ENCODE measurements at regions not wholly inside any gene's neighbourhood (a gene's known extent, or its start where the extent isn't known, plus 50 kb on each side); places are given as distances from the start of the nearest gene placed in this dataset.

GRCh38 chr1:218817691-218818465 lies 355.8 kb upstream of the LYPLAL1 start:
- intact Hi-C loops (cut with DNase I): no loop called here
- DNase-seq (no peak), ATAC-seq (no peak)
- no peaks in the 10 kb centered on the region for H3K4me1 ChIP-seq
- H3K27ac ChIP-seq: no peak overlapping the region
- no peak overlapping the region for H3K4me3 ChIP-seq
- no peaks in the 10 kb centered on the region for H3K36me3 ChIP-seq
- no peak for TF ChIP-seq CTCF (IDR thresholded peaks at IDR 0.05)
- H3K9me3 ChIP-seq: no peaks in the 10 kb centered on the region
- H3K27me3 ChIP-seq (ENCODE audit: low read depth): no peaks in the 10 kb centered on the region

- TF ChIP-seq CTCF (IDR thresholded peaks at IDR 0.05): no peak
- no peak for DNase-seq
- Histone ChIP-seq H3K27me3 (ENCODE audit: low read depth) (no peaks in the 10 kb centered on the region), H3K4me3 (no peak overlapping the region), H3K36me3 (no peaks in the 10 kb centered on the region), H3K27ac (no peak overlapping the region), H3K9me3 (no peaks in the 10 kb centered on the region), H3K4me1 (no peaks in the 10 kb centered on the region)
- intact Hi-C loops (cut with DNase I): no loop called here
- no peak for ATAC-seq
Observed at GRCh38 chr1:218823291-218823900, 350.3 kb upstream of the LYPLAL1 start.

GRCh38 chr1:218827486-218827885 lies 346.2 kb upstream of the LYPLAL1 start:
- DNase-seq: no peak
- intact Hi-C loops (cut with DNase I): no loop called here
- Histone ChIP-seq H3K4me3 (no peak overlapping the region), H3K4me1 (no peaks in the 10 kb centered on the region), H3K27me3 (ENCODE audit: low read depth) (no peaks in the 10 kb centered on the region), H3K27ac (no peak overlapping the region), H3K36me3 (no peaks in the 10 kb centered on the region), H3K9me3 (no peaks in the 10 kb centered on the region)
- no peak for TF ChIP-seq CTCF (IDR thresholded peaks at IDR 0.05)
- no peak for ATAC-seq

GRCh38 chr1:218828125-218828650 lies 345.5 kb upstream of the LYPLAL1 start:
- TF ChIP-seq CTCF (IDR thresholded peaks at IDR 0.05): no peak
- no peak for DNase-seq
- intact Hi-C loops (cut with DNase I): no loop called here

GRCh38 chr1:218829097-218829496 lies 344.6 kb upstream of the LYPLAL1 start:
- Histone ChIP-seq H3K27ac (no peak overlapping the region), H3K4me3 (no peak overlapping the region), H3K4me1 (no peaks in the 10 kb centered on the region), H3K36me3 (no peaks in the 10 kb centered on the region), H3K27me3 (ENCODE audit: low read depth) (no peaks in the 10 kb centered on the region), H3K9me3 (no peaks in the 10 kb centered on the region)
- DNase-seq: no peak
- intact Hi-C loops (cut with DNase I): no loop called here
- TF ChIP-seq CTCF (IDR thresholded peaks at IDR 0.05): no peak
- no peak for ATAC-seq

More at GRCh38 chr1:218828125-218828650, 345.5 kb upstream of the LYPLAL1 start:
- no peaks in the 10 kb centered on the region for H3K36me3 ChIP-seq
- H3K4me3 ChIP-seq: no peak overlapping the region
- H3K4me1 ChIP-seq: no peaks in the 10 kb centered on the region
- ATAC-seq: peak in 1 of 2 donors; percentile 53
- no peak overlapping the region for H3K27ac ChIP-seq
- H3K27me3 ChIP-seq (ENCODE audit: low read depth): no peaks in the 10 kb centered on the region
- H3K9me3 ChIP-seq: no peaks in the 10 kb centered on the region

Measured in lower lobe of right lung (tissue), 2 donors.